ENCODE measurements at regions not wholly inside any gene's neighbourhood (a gene's known extent, or its start where the extent isn't known, plus 50 kb on each side); places are given as distances from the start of the nearest gene placed in this dataset.
A peak's percentile ranks its signal among the peaks of the same experiment; 100 is the strongest.

- Histone ChIP-seq H3K27me3 (replicated peaks; ENCODE audit: insufficient read depth) (no peaks in the 10 kb centered on the region), H3K9me3 (no peaks in the 10 kb centered on the region), H3K27ac (no peak overlapping the region), H3K4me3 (peak overlapping the region; percentile 34), H3K4me1 (ENCODE audit: control insufficient read depth in 1 of 2, low read depth in 2 of 2) (no peaks in the 10 kb centered on the region), H3K36me3 (no peaks in the 10 kb centered on the region)
- no peak for TF ChIP-seq CTCF (IDR thresholded peaks at IDR 0.05)
- ATAC-seq (ENCODE audit: insufficient number of reproducible peaks, low FRiP score, low read depth) = no peak
- DNase-seq (ENCODE audit: low spot score) = no peak
Measured at GRCh38 chr5:62689599-62690368, 111.2 kb downstream of the LRRC70 start.

GRCh38 chr5:62686692-62687091 lies 108.1 kb downstream of the LRRC70 start:
- H3K36me3 ChIP-seq = no peaks in the 10 kb centered on the region
- no peaks in the 10 kb centered on the region for H3K27me3 ChIP-seq (replicated peaks; ENCODE audit: insufficient read depth)
- H3K4me3 ChIP-seq = no peak overlapping the region
- no peak for TF ChIP-seq CTCF (IDR thresholded peaks at IDR 0.05)
- H3K9me3 ChIP-seq = no peaks in the 10 kb centered on the region
- H3K27ac ChIP-seq = no peak overlapping the region
- ATAC-seq (ENCODE audit: insufficient number of reproducible peaks, low FRiP score, low read depth) (no peak), DNase-seq (ENCODE audit: low spot score) (no peak)
- no peaks in the 10 kb centered on the region for H3K4me1 ChIP-seq (ENCODE audit: control insufficient read depth in 1 of 2, low read depth in 2 of 2)

GRCh38 chr5:62685221-62685620 lies 106.6 kb downstream of the LRRC70 start:
- H3K36me3 ChIP-seq = no peaks in the 10 kb centered on the region
- H3K9me3 ChIP-seq = no peaks in the 10 kb centered on the region
- no peak overlapping the region for H3K27ac ChIP-seq
- H3K27me3 ChIP-seq (replicated peaks; ENCODE audit: insufficient read depth) = no peaks in the 10 kb centered on the region
- DNase-seq (ENCODE audit: low spot score) (no peak), ATAC-seq (ENCODE audit: insufficient number of reproducible peaks, low FRiP score, low read depth) (no peak)
- H3K4me1 ChIP-seq (ENCODE audit: control insufficient read depth in 1 of 2, low read depth in 2 of 2) = no peaks in the 10 kb centered on the region
- no peak overlapping the region for H3K4me3 ChIP-seq
- no peak for TF ChIP-seq CTCF (IDR thresholded peaks at IDR 0.05)

- H3K9me3 ChIP-seq = no peaks in the 10 kb centered on the region
- H3K27me3 ChIP-seq (replicated peaks; ENCODE audit: insufficient read depth) = no peaks in the 10 kb centered on the region
- no peaks in the 10 kb centered on the region for H3K36me3 ChIP-seq
- no peak for ATAC-seq (ENCODE audit: insufficient number of reproducible peaks, low FRiP score, low read depth)
- no peak for TF ChIP-seq CTCF (IDR thresholded peaks at IDR 0.05)
- no peaks in the 10 kb centered on the region for H3K4me1 ChIP-seq (ENCODE audit: control insufficient read depth in 1 of 2, low read depth in 2 of 2)
- no peak for DNase-seq (ENCODE audit: low spot score)
- H3K27ac ChIP-seq = no peak overlapping the region
- no peak overlapping the region for H3K4me3 ChIP-seq
Measured at GRCh38 chr5:62684310-62684709, 105.7 kb downstream of the LRRC70 start.

- Histone ChIP-seq H3K36me3 (no peaks in the 10 kb centered on the region), H3K27me3 (replicated peaks; ENCODE audit: insufficient read depth) (no peaks in the 10 kb centered on the region), H3K4me1 (ENCODE audit: control insufficient read depth in 1 of 2, low read depth in 2 of 2) (no peaks in the 10 kb centered on the region), H3K9me3 (no peaks in the 10 kb centered on the region), H3K27ac (no peak overlapping the region), H3K4me3 (no peak overlapping the region)
- no peak for TF ChIP-seq CTCF (IDR thresholded peaks at IDR 0.05)
- ATAC-seq (ENCODE audit: insufficient number of reproducible peaks, low FRiP score, low read depth) (no peak), DNase-seq (ENCODE audit: low spot score) (no peak)
Measured at GRCh38 chr5:62682059-62682458, 103.4 kb downstream of the LRRC70 start.
